ENCODE measurements at regions not wholly inside any gene's neighbourhood (a gene's known extent, or its start where the extent isn't known, plus 50 kb on each side); places are given as distances from the start of the nearest gene placed in this dataset.

DNA sequence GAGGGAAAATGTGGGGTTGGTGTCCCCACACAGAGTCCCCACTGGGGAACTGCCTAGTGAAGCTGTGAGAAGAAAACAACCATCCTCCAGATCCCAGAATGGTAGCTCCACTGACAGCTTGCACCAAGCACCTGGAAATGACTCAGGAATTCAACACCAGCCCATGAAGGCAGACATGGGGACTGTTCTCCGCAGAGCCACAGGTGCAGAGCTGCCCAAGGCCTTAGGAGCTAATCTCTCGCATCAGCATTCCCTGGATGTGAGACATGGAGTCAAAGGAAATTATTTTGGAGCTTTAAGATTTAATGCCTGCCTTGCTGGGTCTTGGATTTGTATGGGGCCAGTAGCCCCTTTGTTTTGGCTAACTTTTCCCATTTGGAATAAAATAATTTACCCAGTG lies 367.9 kb downstream of the FAM133A start:
- Histone ChIP-seq H3K23ac (ENCODE audit: low read depth, low read length, poor library complexity) (no peak overlapping the region), H3K9me3 (replicated peaks in 1 of 2; ENCODE audit: control insufficient read depth in 2 of 2, insufficient read depth in 1 of 2, low read depth in 1 of 2, low read length in 2 of 2) (no peaks in the 10 kb centered on the region), H3K9ac (ENCODE audit: low read depth, low read length, poor library complexity) (no peak overlapping the region), H2BK5ac (ENCODE audit: low read length) (no peak overlapping the region), H2BK120ac (ENCODE audit: low read depth, low read length) (no peak overlapping the region), H3K79me1 (ENCODE audit: low read depth, low read length) (no peaks in the 10 kb centered on the region), H3K4ac (ENCODE audit: low read length) (no peak overlapping the region), H3K4me2 (ENCODE audit: insufficient read depth, low read length, poor library complexity, severe bottlenecking) (no peak overlapping the region), H3K36me3 (replicated peaks in 1 of 2; ENCODE audit: control insufficient read depth in 2 of 2, insufficient read depth in 2 of 2, low read length in 2 of 2) (no peaks in the 10 kb centered on the region), H3K27ac (replicated peaks; ENCODE audit: low read length) (no peak overlapping the region), H3K14ac (ENCODE audit: low read length) (no peak overlapping the region), H3K27me3 (ENCODE audit: control insufficient read depth in 3 of 3, insufficient read depth in 3 of 3, low read depth in 1 of 3, low read length in 3 of 3) (no peaks in the 10 kb centered on the region), H4K8ac (ENCODE audit: low read depth, low read length) (no peak overlapping the region), H3K4me3 (ENCODE audit: low read length in 2 of 2) (no peak overlapping the region), H4K91ac (ENCODE audit: low read depth, low read length, poor library complexity) (no peak overlapping the region), H3K4me1 (ENCODE audit: control insufficient read depth in 2 of 2, insufficient read depth in 1 of 2, low read depth in 1 of 2, low read length in 2 of 2) (no peaks in the 10 kb centered on the region), H2AFZ (ENCODE audit: low read length) (no peak overlapping the region), H3K18ac (ENCODE audit: low read length) (no peak overlapping the region), H2BK15ac (ENCODE audit: low read length) (no peak overlapping the region), H2AK5ac (ENCODE audit: low read depth, low read length) (no peak overlapping the region), H2BK12ac (ENCODE audit: low read length) (no peak overlapping the region)
- DNase-seq (ENCODE audit: low spot score): no peak
- WGBS, 2 donors (ENCODE audit: extremely low coverage in 2 of 2, insufficient read length in 2 of 2, insufficient replicate concordance in 1 of 2): no CpG with 5 or more reads among the region's 2 CpGs

GRCh38 chrX:94045724-94046123 lies 371.7 kb downstream of the FAM133A start:
- Histone ChIP-seq H4K91ac (ENCODE audit: low read depth, low read length, poor library complexity) (no peak overlapping the region), H3K36me3 (replicated peaks in 1 of 2; ENCODE audit: control insufficient read depth in 2 of 2, insufficient read depth in 2 of 2, low read length in 2 of 2) (no peaks in the 10 kb centered on the region), H3K9me3 (replicated peaks in 1 of 2; ENCODE audit: control insufficient read depth in 2 of 2, insufficient read depth in 1 of 2, low read depth in 1 of 2, low read length in 2 of 2) (no peaks in the 10 kb centered on the region), H3K27me3 (ENCODE audit: control insufficient read depth in 3 of 3, insufficient read depth in 3 of 3, low read depth in 1 of 3, low read length in 3 of 3) (no peaks in the 10 kb centered on the region), H3K79me1 (ENCODE audit: low read depth, low read length) (no peaks in the 10 kb centered on the region), H2BK15ac (ENCODE audit: low read length) (no peak overlapping the region), H2BK120ac (ENCODE audit: low read depth, low read length) (no peak overlapping the region), H3K14ac (ENCODE audit: low read length) (no peak overlapping the region), H2AK5ac (ENCODE audit: low read depth, low read length) (no peak overlapping the region), H2BK12ac (ENCODE audit: low read length) (no peak overlapping the region), H3K9ac (ENCODE audit: low read depth, low read length, poor library complexity) (no peak overlapping the region), H3K4me2 (ENCODE audit: insufficient read depth, low read length, poor library complexity, severe bottlenecking) (no peak overlapping the region), H2AFZ (ENCODE audit: low read length) (no peak overlapping the region), H3K18ac (ENCODE audit: low read length) (no peak overlapping the region), H4K8ac (ENCODE audit: low read depth, low read length) (no peak overlapping the region), H3K23ac (ENCODE audit: low read depth, low read length, poor library complexity) (no peak overlapping the region), H3K4me3 (ENCODE audit: low read length in 2 of 2) (no peak overlapping the region), H2BK5ac (ENCODE audit: low read length) (no peak overlapping the region), H3K4me1 (ENCODE audit: control insufficient read depth in 2 of 2, insufficient read depth in 1 of 2, low read depth in 1 of 2, low read length in 2 of 2) (no peaks in the 10 kb centered on the region), H3K27ac (replicated peaks; ENCODE audit: low read length) (no peak overlapping the region), H3K4ac (ENCODE audit: low read length) (no peak overlapping the region)
- no CpG with 5 or more reads among the region's 16 CpGs for WGBS, 2 donors (ENCODE audit: extremely low coverage in 2 of 2, insufficient read length in 2 of 2, insufficient replicate concordance in 1 of 2)
- no peak for DNase-seq (ENCODE audit: low spot score)

DNA sequence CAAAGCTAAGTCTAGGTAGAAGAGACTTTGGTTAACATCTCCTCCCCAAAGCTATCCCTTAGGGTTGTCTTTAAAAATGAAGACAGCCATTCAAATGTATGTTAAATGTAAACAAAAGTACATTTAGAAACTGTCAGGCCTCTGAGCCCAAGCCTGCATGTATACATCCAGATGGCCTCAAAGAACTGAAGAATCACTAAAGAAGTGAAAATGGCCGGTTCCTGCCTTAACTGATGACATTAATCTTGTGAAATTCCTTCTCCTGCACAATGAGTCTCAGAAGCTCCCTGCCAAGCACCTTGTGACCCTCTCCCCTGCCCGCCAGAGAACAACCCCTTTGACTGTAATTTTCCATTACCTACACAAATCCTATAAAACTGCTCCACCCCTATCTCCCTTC lies 377.9 kb downstream of the FAM133A start:
- Histone ChIP-seq H3K4me2 (ENCODE audit: insufficient read depth, low read length, poor library complexity, severe bottlenecking) (no peak overlapping the region), H2AK5ac (ENCODE audit: low read depth, low read length) (no peak overlapping the region), H4K91ac (ENCODE audit: low read depth, low read length, poor library complexity) (no peak overlapping the region), H4K8ac (ENCODE audit: low read depth, low read length) (no peak overlapping the region), H3K27ac (replicated peaks; ENCODE audit: low read length) (no peak overlapping the region), H3K79me1 (ENCODE audit: low read depth, low read length) (no peaks in the 10 kb centered on the region), H2BK12ac (ENCODE audit: low read length) (no peak overlapping the region), H3K36me3 (replicated peaks in 1 of 2; ENCODE audit: control insufficient read depth in 2 of 2, insufficient read depth in 2 of 2, low read length in 2 of 2) (no peaks in the 10 kb centered on the region), H3K4ac (ENCODE audit: low read length) (no peak overlapping the region), H2AFZ (ENCODE audit: low read length) (no peak overlapping the region), H3K18ac (ENCODE audit: low read length) (no peak overlapping the region), H2BK5ac (ENCODE audit: low read length) (no peak overlapping the region), H3K4me3 (ENCODE audit: low read length in 2 of 2) (no peak overlapping the region), H2BK120ac (ENCODE audit: low read depth, low read length) (no peak overlapping the region), H3K9me3 (replicated peaks in 1 of 2; ENCODE audit: control insufficient read depth in 2 of 2, insufficient read depth in 1 of 2, low read depth in 1 of 2, low read length in 2 of 2) (no peaks in the 10 kb centered on the region), H3K14ac (ENCODE audit: low read length) (no peak overlapping the region), H3K9ac (ENCODE audit: low read depth, low read length, poor library complexity) (no peak overlapping the region), H3K27me3 (ENCODE audit: control insufficient read depth in 3 of 3, insufficient read depth in 3 of 3, low read depth in 1 of 3, low read length in 3 of 3) (no peaks in the 10 kb centered on the region), H3K23ac (ENCODE audit: low read depth, low read length, poor library complexity) (no peak overlapping the region), H3K4me1 (ENCODE audit: control insufficient read depth in 2 of 2, insufficient read depth in 1 of 2, low read depth in 1 of 2, low read length in 2 of 2) (no peaks in the 10 kb centered on the region), H2BK15ac (ENCODE audit: low read length) (no peak overlapping the region)
- no peak for DNase-seq (ENCODE audit: low spot score)
- WGBS, 2 donors (ENCODE audit: extremely low coverage in 2 of 2, insufficient read length in 2 of 2, insufficient replicate concordance in 1 of 2): no CpG with 5 or more reads among the region's 2 CpGs

- Histone ChIP-seq H3K23ac (ENCODE audit: low read depth, low read length, poor library complexity) (no peak overlapping the region), H2AK5ac (ENCODE audit: low read depth, low read length) (no peak overlapping the region), H3K9ac (ENCODE audit: low read depth, low read length, poor library complexity) (no peak overlapping the region), H3K4ac (ENCODE audit: low read length) (no peak overlapping the region), H3K4me1 (ENCODE audit: control insufficient read depth in 2 of 2, insufficient read depth in 1 of 2, low read depth in 1 of 2, low read length in 2 of 2) (no peaks in the 10 kb centered on the region), H3K4me3 (ENCODE audit: low read length in 2 of 2) (no peak overlapping the region), H3K79me1 (ENCODE audit: low read depth, low read length) (no peaks in the 10 kb centered on the region), H2BK120ac (ENCODE audit: low read depth, low read length) (no peak overlapping the region), H4K8ac (ENCODE audit: low read depth, low read length) (no peak overlapping the region), H2BK5ac (ENCODE audit: low read length) (no peak overlapping the region), H3K36me3 (replicated peaks in 1 of 2; ENCODE audit: control insufficient read depth in 2 of 2, insufficient read depth in 2 of 2, low read length in 2 of 2) (no peaks in the 10 kb centered on the region), H3K14ac (ENCODE audit: low read length) (no peak overlapping the region), H3K4me2 (ENCODE audit: insufficient read depth, low read length, poor library complexity, severe bottlenecking) (no peak overlapping the region), H4K91ac (ENCODE audit: low read depth, low read length, poor library complexity) (no peak overlapping the region), H3K18ac (ENCODE audit: low read length) (no peak overlapping the region), H2BK15ac (ENCODE audit: low read length) (no peak overlapping the region), H3K27me3 (ENCODE audit: control insufficient read depth in 3 of 3, insufficient read depth in 3 of 3, low read depth in 1 of 3, low read length in 3 of 3) (no peaks in the 10 kb centered on the region), H3K9me3 (replicated peaks in 1 of 2; ENCODE audit: control insufficient read depth in 2 of 2, insufficient read depth in 1 of 2, low read depth in 1 of 2, low read length in 2 of 2) (no peaks in the 10 kb centered on the region), H3K27ac (replicated peaks; ENCODE audit: low read length) (no peak overlapping the region), H2BK12ac (ENCODE audit: low read length) (no peak overlapping the region), H2AFZ (ENCODE audit: low read length) (no peak overlapping the region)
- no peak for DNase-seq (ENCODE audit: low spot score)
- no CpG with 5 or more reads among the region's 2 CpGs for WGBS, 2 donors (ENCODE audit: extremely low coverage in 2 of 2, insufficient read length in 2 of 2, insufficient replicate concordance in 1 of 2)
Observed at GRCh38 chrX:94053575-94053974, 379.6 kb downstream of the FAM133A start.
